CD14-positive monocyte (primary cell): ENCODE measurements at regions not wholly inside any gene's neighbourhood (a gene's known extent, or its start where the extent isn't known, plus 50 kb on each side); places are given as distances from the start of the nearest gene placed in this dataset.

Experiments
- DNase-seq, 3 donors: peaks; one replicate each; pipeline ENCODE4 v3.0.0-alpha.2; 2011 to 2022
- H2AFZ ChIP-seq: 2 replicates; pipeline ENCODE4 v1.6.0; 2012; ENCODE audit warnings: mild to moderate bottlenecking, low read depth, low read length, inconsistent platforms; ENCODE audit not compliant: insufficient read depth, poor library complexity, severe bottlenecking
- H3K27ac ChIP-seq, 2 donors: 1 replicate in 1 of 2; 2 replicates in 1 of 2; pipeline ENCODE4 v1.5.1; 2012 to 2013; ENCODE audit warnings: low read length in 2 of 2, control low read depth in 1 of 2, inconsistent platforms in 1 of 2, low read depth in 1 of 2, mild to moderate bottlenecking in 1 of 2
- H3K27me3 ChIP-seq, 2 donors: one replicate each; pipeline versions ENCODE4 v1.6.0 to v1.6.1; 2011 to 2013; ENCODE audit warnings: low read length in 2 of 2; ENCODE audit not compliant: control insufficient read depth in 2 of 2, insufficient read depth in 2 of 2
- H3K36me3 ChIP-seq, 2 donors: replicated peaks in 1 of 2; 1 replicate in 1 of 2; 2 replicates in 1 of 2; pipeline versions ENCODE4 v1.5.1 to v1.6.1; 2012 to 2013; ENCODE audit warnings: low read length in 2 of 2, control low read depth in 1 of 2, inconsistent platforms in 1 of 2, mild to moderate bottlenecking in 1 of 2; ENCODE audit not compliant: insufficient read depth in 2 of 2, control insufficient read depth in 1 of 2
- H3K4me1 ChIP-seq, 2 donors: 1 replicate in 1 of 2; 2 replicates in 1 of 2; pipeline versions ENCODE4 v1.5.1 to v1.6.1; 2012 to 2013; ENCODE audit warnings: low read length in 2 of 2, control low read depth in 1 of 2, inconsistent platforms in 1 of 2, mild to moderate bottlenecking in 1 of 2, moderate library complexity in 1 of 2; ENCODE audit not compliant: insufficient read depth in 2 of 2, control insufficient read depth in 1 of 2
- H3K4me2 ChIP-seq: replicated peaks from 2 replicates; pipeline ENCODE3; 2012; ENCODE audit warnings: low read length, moderate library complexity, mild to moderate bottlenecking; ENCODE audit not compliant: poor library complexity, severe bottlenecking; ENCODE audit errors: extremely low read depth
- H3K4me3 ChIP-seq, 3 experiments: fragments of 200-600 bp in 1 of 3; sonication (generic) in 1 of 3; replicated peaks in 1 of 3; 1 replicate in 2 of 3; 2 replicates in 1 of 3; pipeline ENCODE4 v1.5.1; 2011 to 2013; ENCODE audit warnings: low read length in 3 of 3, mild to moderate bottlenecking in 3 of 3, control low read depth in 2 of 3, low read depth in 2 of 3, inconsistent platforms in 1 of 3, moderate library complexity in 1 of 3
- H3K79me2 ChIP-seq: 2 replicates; pipeline ENCODE4 v1.6.0; 2012; ENCODE audit warnings: mild to moderate bottlenecking, control low read depth, inconsistent platforms, low read length, moderate library complexity; ENCODE audit not compliant: insufficient read depth
- H3K9ac ChIP-seq: 2 replicates; pipeline ENCODE4 v1.6.0; 2017; ENCODE audit warnings: low read length, mild to moderate bottlenecking; ENCODE audit not compliant: insufficient read depth, poor library complexity, severe bottlenecking
- H3K9me3 ChIP-seq, 2 donors: replicated peaks in 1 of 2; 1 replicate in 1 of 2; 2 replicates in 1 of 2; pipeline versions ENCODE4 v1.5.1 to v1.6.1; 2012 to 2013; ENCODE audit warnings: low read length in 2 of 2, control low read depth in 1 of 2; ENCODE audit not compliant: control insufficient read depth in 1 of 2, insufficient read depth in 1 of 2
- H4K20me1 ChIP-seq: 2 replicates; pipeline ENCODE4 v1.6.0; 2012; ENCODE audit warnings: mild to moderate bottlenecking, low read length, control low read depth, moderate library complexity; ENCODE audit not compliant: insufficient read depth
- H3K27ac Mint-ChIP-seq, 7 donors: one replicate each; pipeline ENCODE4 v1.8.0; 2020; ENCODE audit warnings: mild to moderate bottlenecking in 7 of 7, mixed read lengths in 7 of 7, moderate library complexity in 6 of 7, inconsistent platforms in 2 of 7
- H3K27me3 Mint-ChIP-seq, 3 donors: one replicate each; pipeline ENCODE4 v1.8.0; 2021 to 2022; ENCODE audit warnings: low read depth in 3 of 3, mild to moderate bottlenecking in 3 of 3, mixed read lengths in 3 of 3, moderate library complexity in 3 of 3, inconsistent platforms in 1 of 3
- H3K36me3 Mint-ChIP-seq, 2 donors: one replicate each; pipeline ENCODE4 v1.8.0; 2020; ENCODE audit warnings: mixed read lengths in 2 of 2, inconsistent platforms in 1 of 2, mild to moderate bottlenecking in 1 of 2
- H3K4me1 Mint-ChIP-seq: one replicate; pipeline ENCODE4 v1.8.0; 2020; ENCODE audit warnings: mild to moderate bottlenecking, mixed read lengths
- H3K4me3 Mint-ChIP-seq, 2 donors: one replicate each; pipeline ENCODE4 v1.8.0; 2020; ENCODE audit warnings: mild to moderate bottlenecking in 2 of 2, mixed read lengths in 2 of 2, moderate library complexity in 1 of 2
- H3K9me3 Mint-ChIP-seq, 7 donors: one replicate each; pipeline ENCODE4 v1.8.0; 2020 to 2022; ENCODE audit warnings: mixed read lengths in 7 of 7, mild to moderate bottlenecking in 6 of 7, moderate library complexity in 6 of 7, inconsistent platforms in 2 of 7
- CTCF ChIP-seq: fragments of 200-600 bp; IDR thresholded peaks from one replicate; pipeline ENCODE4 v1.8.0; 2022; ENCODE audit warnings: antibody characterized with exemption, mild to moderate bottlenecking
- WGBS: methylation state at CpG from one replicate; pipeline ENCODE4 v1.1.5; 2013; ENCODE audit warnings: missing lambda C conversion rate; ENCODE audit not compliant: insufficient coverage; 5-methylcytosine and 5-hydroxymethylcytosine counted together
- intact Hi-C, 2 donors: fragments of 100-400 bp; cut with micrococcal nuclease; formaldehyde crosslinking; loops; one replicate each; pipeline versions ENCODE4 v1.15.0 to v1.15.1; 2023

DNA sequence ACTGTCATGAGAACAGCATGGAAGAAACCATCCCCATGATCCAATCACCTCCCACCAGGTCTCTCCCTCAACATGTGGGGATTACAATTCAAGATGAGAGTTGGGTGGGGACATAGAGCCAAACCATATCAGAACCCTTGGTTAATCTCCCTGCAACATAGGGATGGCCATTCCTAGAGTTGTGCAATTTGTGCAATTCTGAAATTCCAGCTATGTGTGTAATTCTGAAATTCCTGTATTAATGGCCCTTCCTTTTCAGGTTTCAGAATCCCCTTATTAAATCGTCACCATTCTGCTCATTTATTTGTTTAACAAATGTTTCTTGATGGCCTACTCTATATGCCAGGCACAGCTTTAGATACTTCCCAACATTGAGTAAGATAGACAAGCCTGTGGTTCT, 282.6 kb downstream of the SMARCA2 start:
- H2AFZ ChIP-seq = no peak overlapping the region
- Mint-ChIP-seq H3K9me3 (peaks cover 5 to 18% (median 10%) of the 10 kb centered on the region in 7 donors), H3K4me3 (no peak overlapping the region), H3K4me1 (no peaks in the 10 kb centered on the region), H3K36me3 (no peaks in the 10 kb centered on the region), H3K27me3 (peaks cover 0 to 2% (median 0%) of the 10 kb centered on the region in 3 donors), H3K27ac (no peak overlapping the region)
- no peaks in the 10 kb centered on the region for H3K79me2 ChIP-seq
- no peaks in the 10 kb centered on the region for H3K9me3 ChIP-seq
- H3K4me1 ChIP-seq = no peaks in the 10 kb centered on the region
- no peak overlapping the region for H3K4me2 ChIP-seq
- TF ChIP-seq CTCF = no peak
- H3K36me3 ChIP-seq = no peaks in the 10 kb centered on the region
- DNase-seq = no peak
- H4K20me1 ChIP-seq = no peaks in the 10 kb centered on the region
- H3K9ac ChIP-seq = no peak overlapping the region
- H3K27ac ChIP-seq = no peak overlapping the region
- intact Hi-C loops = no loop called here
- no CpG with 5 or more reads among the region's 1 CpG for WGBS
- H3K27me3 ChIP-seq = no peaks in the 10 kb centered on the region
- no peak overlapping the region for H3K4me3 ChIP-seq

- Mint-ChIP-seq H3K36me3 (no peaks in the 10 kb centered on the region), H3K4me3 (no peak overlapping the region), H3K4me1 (no peaks in the 10 kb centered on the region), H3K27ac (no peak overlapping the region), H3K27me3 (peaks cover 0 to 2% (median 0%) of the 10 kb centered on the region in 3 donors), H3K9me3 (peaks cover 5 to 21% (median 11%) of the 10 kb centered on the region in 7 donors)
- no peak overlapping the region for H3K9ac ChIP-seq
- H3K79me2 ChIP-seq = no peaks in the 10 kb centered on the region
- H3K4me2 ChIP-seq = no peak overlapping the region
- H4K20me1 ChIP-seq = no peaks in the 10 kb centered on the region
- DNase-seq = no peak
- no peak overlapping the region for H3K27ac ChIP-seq
- H3K4me3 ChIP-seq = no peak overlapping the region
- H3K36me3 ChIP-seq = no peaks in the 10 kb centered on the region
- H3K4me1 ChIP-seq = no peaks in the 10 kb centered on the region
- TF ChIP-seq CTCF = no peak
- 91% methylated on average over 1 of the region's 1 CpG for WGBS
- intact Hi-C loops = no loop called here
- no peaks in the 10 kb centered on the region for H3K9me3 ChIP-seq
- no peak overlapping the region for H2AFZ ChIP-seq
- H3K27me3 ChIP-seq = no peaks in the 10 kb centered on the region
These were observed 283.1 kb downstream of the SMARCA2 start for GRCh38 chr9:2298217-2298616.
